HG03460 (cell line): ENCODE measurements at regions not wholly inside any gene's neighbourhood (a gene's known extent, or its start where the extent isn't known, plus 50 kb on each side); places are given as distances from the start of the nearest gene placed in this dataset.
A peak's percentile ranks its signal among the peaks of the same experiment; 100 is the strongest.
"Not testable (repeated sequence)": the region's sequence is repeated elsewhere in the genome, so short reads cannot be mapped to it uniquely, and the experiment has no call there.

Source experiments
- ATAC-seq: cut with Tn5 transposase; IDR thresholded peaks from one replicate; pipeline ENCODE4 v1.9.1; 2021; ENCODE audit not compliant: unreplicated experiment

DNA sequence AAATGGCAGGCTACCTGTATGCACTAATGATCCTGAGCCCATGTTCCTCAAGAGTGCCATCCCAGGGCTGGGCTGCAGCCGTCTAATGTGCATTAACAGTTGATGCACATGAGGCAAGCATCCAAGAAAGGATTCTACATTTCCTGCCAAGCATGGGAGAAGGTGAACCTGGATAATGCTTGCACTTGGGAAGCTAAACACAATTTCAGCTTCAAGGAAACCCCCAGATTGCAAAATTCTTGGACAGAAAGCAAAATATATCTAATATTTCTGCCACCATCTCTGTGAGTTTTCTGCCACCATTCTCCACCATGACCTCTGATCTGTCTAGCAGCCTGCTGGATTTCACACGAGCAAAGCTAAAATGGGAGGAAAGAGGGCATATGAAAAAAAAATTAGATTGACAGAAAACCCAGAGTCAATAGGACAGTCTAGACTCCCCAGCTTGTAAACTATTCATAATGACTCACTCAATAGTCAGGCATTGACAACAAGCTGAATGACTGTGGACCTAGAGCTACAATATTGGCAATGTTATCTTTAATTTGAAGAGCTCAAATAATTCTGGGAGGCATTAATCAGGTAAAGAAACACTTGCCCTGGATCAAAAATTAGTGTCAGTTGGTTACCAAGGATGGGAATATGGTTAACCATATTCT is 91.9 kb upstream of the BCL2L14 start:
- ATAC-seq = no peak

DNA sequence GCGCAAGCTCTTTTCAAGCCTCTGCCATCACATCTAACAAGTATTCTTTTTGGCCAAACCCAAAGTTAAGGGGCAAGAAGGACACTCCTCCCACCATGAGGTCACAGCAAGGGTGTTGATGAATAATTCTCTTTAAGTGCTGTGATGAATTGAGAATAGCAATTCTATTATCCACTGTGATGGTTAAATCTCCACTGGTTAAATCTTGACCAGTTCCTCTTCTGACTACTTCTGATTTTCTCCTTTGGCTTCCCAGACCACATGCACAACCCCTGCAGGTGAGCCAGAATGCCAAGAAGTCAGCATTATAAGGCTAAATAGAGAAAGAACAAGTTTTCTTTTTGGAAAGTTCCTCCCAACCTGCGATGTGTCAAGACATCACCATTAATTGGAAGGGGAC is 90.6 kb upstream of the BCL2L14 start:
- no peak for ATAC-seq

DNA sequence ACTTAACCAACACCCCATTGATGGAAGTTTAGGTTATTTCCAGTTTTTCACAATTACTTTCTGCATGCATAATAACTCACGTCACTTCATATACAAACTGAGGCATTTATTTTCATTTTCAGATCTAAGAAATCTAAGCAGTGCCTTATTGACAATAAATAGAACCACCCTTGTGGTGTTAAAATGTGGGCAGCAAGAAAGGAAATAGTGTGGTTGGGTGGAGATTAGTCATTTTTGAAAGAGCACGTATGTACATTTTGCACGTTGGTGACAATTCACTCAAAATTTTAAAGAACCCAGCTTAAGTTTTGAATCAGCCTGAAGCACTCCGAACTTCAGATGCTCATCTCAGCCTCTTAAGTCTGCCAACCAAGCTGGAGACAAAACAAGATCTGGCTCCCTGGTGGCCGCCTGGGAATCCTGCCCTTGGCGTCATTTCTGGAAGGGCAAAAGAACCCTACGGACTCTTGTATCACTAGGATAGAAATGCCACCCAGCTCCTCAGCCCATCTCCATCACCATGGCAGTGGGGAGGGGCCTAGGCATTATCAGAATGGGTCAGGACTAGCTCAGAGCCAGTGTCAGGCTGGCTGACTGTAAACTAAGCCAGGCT is 89.5 kb upstream of the BCL2L14 start:
- peak; percentile 84 for ATAC-seq

DNA sequence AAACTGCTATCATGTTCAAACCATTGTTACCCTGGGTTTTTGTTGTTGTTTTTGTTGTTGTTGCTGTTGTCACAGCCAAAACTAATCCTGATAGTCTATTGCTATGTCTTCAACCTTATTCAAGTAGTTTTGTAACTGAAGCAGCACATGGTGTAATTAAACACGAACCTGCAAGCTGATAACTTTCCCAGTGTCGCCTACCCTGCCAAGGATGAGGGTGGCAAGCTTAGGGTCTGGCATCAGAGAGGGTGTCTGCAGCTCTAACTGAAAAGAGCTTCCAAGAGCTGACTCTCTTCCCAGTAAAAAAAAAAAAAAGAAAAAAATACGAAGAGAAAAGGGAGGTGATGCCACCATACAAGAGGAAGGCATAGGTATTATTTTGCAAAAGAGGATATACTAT is 86.3 kb upstream of the BCL2L14 start:
- no peak for ATAC-seq

DNA sequence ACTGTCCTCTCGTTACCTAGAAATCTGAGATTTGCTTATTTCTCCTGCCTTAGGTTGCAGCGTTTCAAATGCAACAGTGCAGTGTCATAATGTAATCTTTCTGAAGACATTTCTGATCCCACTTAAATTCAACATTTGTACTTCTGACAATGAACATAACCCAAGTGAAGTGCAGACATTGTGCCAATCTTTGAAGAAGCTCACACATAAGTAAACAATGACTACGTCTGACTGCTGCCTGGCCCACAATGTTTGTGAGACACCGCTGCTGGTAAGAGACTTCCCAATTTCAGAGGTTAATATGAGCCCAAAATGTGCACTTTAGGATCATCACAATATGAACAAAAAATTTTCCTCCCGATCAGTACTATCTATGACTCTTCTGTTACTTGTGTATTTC is 84.6 kb upstream of the BCL2L14 start:
- no peak for ATAC-seq

DNA sequence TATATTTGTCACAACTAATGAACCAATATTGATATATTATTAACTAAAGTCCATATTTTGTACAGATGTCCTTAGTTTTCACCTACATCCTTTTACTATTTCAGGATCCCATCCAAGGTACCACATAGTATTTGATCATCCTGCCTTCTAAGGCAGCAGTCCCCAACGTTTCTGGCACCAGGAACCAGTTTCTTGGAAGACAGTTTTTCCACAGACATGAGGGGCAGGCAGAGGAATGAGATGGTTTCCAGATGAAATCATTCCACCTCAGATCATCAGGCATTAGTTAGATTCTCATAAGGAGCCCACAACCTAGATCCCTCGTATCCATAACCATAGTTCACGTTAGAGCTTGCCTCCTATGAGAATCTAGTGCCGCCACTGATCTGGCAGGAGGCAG is 82.8 kb upstream of the BCL2L14 start:
- no peak for ATAC-seq

DNA sequence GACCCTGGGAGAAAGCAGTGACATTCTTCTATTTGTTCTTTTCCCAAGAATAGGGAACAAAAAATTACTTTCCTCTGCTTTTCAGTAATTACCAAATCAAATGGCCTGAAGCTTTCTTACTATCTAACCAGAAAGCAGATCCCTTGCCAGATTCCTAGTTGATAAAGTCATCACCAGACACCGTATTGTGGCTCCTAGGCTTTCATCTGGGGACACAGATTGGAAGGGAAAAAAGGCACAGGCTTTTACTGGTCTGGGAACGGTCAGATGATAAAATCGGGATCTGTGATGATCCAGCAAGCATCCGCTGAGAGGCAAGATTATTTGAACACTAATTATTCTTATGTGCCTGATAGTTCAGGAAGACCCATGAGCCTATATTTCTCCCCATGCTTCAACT is 79.1 kb upstream of the BCL2L14 start:
- no peak for ATAC-seq

DNA sequence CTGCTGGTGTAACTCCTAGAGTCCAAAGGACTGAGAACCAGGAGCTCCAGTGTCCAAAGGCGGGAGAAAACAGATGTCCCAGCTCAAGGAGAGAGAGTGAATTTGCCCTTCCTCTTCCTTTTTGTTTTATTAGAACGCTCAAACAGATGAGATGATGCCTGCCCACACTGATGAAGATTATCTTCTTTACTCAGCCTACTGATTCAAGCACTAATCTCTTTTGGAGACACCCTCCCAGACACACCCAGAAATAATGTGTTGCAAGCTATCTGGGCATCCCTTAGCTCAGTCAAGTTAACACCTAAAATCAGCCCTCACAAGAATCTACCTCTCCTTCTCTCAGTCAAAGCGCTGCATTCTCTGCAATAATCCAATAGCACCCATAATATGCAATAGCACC is 78.2 kb upstream of the BCL2L14 start:
- no peak for ATAC-seq

DNA sequence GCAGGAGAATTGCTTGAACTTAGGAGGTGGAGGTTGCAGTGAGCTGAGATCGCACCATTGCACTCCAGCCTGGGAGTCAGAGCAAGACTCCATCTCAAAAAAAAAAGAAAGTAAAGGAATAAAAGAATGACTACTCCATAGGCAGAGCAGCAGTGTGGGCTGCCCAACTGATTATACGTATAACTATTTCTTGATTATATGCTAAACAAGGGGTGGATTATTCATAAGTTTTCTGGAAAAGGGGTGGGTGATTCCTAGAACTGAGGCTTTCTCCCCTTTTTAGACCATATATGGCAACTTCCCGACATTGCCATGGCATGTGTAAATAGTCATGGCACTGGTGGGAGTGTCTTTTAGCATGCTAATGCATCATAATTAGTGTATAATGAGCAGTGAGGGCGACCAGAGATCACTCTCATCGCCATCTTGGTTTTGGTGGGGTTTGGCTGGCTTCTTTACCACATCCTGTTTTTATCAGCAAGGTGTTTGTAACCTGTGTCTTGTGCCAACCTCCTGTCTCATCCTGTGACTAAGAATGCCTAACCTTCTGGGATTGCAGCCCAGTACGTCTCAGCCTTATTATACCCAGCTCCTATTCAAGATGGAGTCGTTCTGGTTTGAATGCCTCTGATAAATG is 72.3 kb upstream of the BCL2L14 start:
- ATAC-seq = not testable (repeated sequence)

DNA sequence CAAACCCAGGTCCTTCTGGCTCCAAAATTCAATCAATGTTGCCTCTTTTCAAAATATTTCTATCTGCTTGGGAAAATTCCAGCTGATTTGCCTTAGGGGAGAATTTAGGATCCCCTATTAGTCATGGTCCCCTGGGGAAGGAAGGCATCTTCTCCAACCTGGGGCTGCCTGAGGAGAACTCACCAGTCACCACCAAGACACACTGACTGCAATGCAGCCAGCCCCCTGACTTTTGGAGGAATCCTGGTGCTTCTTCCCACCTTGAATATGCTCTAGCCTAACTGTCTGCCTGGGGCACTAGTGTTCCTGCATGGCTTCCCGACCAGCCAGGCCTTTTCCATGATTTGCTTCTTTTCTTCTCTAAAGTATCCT is 71.8 kb upstream of the BCL2L14 start:
- ATAC-seq = no peak

DNA sequence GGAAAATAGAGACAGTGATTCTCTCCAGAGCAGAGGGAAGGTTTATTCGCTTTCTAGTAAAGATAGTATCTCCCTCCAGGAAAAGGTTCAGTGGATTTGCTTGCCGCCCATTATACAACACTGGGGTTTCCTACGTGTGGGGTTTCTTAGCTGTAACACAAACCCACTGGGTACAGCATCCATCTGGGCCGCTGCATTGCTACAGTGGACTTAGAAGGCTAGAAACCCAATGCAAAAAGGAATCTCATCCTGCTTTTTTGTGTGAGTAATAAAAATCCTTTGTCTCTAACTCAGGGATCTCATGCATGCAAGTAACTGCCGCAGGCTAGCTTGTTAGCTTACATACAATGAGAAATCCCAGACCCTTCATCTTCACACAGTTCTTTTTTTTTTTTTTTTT is 67.1 kb upstream of the BCL2L14 start:
- ATAC-seq = no peak

DNA sequence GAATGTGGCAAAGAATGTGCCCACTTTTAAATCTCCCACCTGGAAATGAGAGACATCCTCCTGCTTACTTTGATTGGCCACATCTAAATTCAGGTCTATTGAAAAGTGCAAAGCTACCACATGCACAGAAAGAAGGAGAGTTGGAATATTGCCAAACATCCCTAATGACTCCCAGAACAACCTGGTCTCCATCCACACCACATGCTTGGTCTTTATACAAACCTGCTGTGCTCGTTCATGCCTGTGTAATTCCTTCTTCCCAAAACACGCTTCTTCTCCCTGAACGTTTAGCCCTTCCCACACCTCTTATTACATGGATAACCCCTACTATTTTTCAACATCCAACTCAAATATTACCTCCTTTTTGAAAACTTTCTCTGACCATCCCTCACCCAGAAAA is 66.2 kb upstream of the BCL2L14 start:
- no peak for ATAC-seq

DNA sequence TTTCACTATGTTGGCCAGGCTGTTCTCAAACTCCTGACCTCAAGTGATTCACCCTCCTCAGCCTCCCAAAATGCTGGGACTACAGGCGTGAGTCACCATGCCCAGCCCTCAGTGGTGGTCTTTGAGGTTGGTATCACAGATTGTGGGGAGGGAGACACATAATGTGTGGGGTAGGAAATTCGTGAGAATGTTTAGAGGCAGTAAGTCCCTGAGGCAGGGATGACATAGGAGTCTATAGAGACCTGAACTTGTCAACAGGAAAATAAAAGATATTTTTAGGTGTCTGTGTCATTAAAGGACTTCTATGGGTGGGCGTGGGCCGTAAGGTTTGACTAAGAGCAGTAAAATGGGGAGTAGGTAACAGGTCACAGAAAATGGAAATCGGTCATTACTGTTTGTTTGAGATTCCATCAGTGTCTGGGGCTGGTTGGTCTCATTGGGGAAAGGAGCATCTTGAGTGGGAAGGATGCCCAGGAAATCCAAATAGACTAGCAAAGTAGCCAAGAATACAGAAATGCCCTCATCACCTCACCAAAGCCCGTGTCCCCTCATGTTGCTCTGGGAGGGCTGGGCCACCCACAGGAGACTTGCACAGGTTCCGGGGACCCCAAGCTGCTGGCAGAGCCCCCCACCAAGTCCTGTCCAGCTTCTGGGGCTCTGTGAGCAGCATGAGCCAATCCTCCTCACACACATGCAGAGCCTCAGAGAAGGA is 63.6 kb upstream of the BCL2L14 start:
- no peak for ATAC-seq

DNA sequence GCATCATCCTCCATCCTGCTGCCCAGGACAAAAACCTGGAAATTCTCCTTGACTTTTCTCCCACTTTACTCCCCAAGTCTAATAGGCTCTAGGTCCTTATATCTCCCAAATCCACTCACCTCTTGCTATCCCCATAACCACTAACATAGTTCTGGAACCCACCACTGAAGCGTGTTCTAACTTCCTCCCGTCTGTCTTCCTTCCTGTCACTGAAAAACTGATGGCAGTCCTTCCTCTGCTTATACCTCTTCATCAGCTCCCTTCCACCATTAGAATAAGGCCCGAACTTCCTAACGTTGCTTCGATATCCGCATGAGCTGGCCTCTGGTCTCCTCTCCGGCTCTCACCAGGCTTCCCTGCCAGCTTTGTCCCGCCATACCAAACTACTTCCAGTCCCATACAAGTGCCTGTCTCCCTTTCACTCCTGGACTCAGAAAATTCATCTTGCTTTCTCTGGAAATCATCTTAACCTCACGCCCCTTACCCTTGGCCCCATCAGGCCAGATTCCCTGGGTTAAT is 63.0 kb upstream of the BCL2L14 start:
- no peak for ATAC-seq

DNA sequence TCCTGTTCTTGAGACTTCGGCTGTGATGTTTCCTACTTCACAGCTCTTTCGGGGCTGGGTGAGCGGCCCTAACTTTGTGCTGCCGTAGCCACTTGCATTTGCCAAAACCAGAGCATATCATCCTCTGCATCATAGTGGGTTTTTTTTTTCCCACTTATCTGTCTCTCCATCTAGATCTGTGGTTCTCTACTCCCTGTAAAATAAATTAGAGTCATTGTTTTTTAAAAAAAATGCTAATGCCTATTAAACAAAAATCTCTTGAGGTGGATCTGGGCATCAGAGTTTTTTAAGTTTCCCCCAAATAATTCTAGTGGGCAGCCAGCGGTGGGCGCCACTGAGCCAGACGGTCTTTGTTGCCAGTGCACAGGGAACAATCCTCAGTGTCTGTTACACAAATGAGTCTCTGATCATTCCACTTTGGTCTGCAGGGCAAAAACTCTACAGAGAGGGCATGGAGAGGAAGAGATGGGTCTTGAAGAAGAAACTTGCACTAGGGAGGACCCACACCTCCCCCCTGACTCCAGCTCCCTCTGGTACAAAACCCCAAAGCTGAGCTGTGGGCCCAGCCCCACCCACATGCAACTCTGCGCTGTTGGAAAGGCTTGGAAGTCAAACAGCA is 62.4 kb upstream of the BCL2L14 start:
- ATAC-seq = no peak

DNA sequence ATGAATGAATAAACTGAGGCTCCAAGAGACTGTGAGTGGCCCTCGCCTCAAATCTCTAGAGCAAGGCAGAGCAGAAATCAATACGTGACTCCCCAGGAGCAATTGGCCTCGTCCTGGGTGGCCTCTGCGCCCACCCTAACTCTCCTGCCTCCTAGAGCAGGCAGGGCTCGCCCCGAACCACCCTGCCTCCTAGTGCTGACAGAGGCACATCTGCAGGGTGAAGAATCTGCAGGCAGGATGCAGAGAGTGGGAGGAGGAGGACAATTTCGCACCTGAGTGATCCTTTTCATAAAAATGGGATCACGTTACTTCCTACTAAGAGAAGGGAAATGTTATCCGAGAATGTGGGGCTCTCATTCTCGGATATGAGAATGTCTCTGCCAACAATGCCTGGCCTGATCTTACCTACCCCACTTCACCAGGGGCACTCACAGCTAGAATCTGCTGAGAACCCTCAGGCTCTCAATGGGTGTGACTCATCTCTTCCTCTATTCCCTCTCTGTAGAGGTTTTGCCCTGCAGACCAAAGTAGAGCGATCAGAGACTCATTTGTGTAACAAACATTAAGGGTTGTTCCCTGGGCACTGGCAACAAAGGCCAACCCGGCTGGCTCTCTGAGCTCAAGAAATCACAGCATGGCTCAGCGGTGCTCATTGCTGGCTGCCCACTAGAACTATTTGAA is 61.7 kb upstream of the BCL2L14 start:
- peak; percentile 53 for ATAC-seq

DNA sequence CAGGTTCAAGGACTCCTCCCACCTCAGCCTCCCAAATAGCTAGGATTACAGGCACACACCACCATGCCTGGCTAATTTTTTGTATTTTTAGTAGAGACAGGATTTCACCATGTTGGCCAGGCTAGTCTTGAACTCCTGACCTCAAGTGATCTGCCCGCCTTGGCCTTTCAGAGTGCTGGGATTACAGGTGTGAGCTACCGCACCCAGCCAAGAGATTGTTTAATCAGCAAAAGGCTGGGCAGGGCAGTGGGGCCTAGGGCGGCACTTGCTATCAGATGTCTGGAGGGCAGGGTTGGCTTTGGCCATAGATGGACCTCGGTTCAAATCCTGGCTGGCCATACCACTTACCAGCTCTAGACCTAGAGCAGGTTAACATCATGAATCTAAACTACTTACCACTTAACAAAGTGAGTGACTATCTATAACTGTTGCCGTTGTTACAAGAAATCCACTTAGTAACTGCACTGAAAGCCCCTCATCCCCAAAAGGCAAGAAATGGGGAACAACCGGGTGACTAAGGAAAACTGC is 60.9 kb upstream of the BCL2L14 start:
- ATAC-seq = not testable (repeated sequence)

DNA sequence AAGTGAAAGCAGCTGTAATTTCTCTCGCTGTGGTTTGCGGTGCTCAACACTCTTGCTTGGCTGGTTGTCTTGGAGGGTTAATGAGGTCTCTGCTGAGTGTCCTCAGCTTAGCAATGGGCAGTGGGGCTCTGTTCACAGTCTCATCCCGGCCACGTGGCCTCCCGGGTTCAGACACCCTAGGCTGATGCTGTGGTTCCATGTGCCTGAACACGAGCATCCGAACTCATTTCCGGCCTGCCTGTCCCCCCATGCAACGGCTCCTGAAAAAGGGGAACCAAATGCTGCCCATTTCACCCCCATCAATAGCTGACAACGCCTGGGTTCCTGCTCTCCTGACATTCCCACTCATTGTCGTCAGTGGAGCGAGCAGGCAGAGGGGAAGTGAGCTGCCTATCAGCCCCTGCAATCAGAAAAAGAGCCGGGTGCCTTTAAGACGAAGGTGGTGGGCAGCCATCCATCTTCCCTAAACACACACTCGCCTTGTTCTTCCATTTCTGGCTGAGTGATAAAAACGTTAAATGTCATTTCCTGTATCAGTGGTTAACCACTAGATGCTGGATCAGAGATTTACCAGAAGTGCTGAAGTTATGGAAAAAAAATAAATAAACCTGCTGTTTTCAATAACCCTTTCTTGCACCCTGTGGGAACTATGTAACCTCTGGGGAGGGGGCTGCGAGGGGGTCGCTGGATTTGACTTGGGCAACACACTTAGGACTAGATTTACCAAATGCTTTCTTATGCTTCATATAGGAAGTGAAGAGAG is 60.3 kb upstream of the BCL2L14 start:
- ATAC-seq = peak; percentile 49

DNA sequence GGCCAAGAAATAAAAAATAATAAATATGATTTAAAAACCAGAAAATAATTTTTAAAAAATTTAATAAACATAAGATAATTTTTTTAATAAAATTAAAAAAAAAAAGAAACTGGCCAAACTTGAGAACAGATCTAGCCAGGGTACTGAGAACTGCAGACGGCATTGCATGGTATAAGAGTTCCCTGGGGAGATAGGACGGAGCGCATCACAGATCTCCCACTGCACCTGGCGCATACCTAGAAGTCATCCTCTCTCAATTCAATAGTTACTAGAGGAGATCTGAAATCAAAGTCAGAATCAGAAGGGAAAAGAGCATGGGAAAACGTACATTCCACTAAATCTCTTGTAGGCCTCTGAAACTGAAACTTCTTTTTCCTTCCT is 58.9 kb upstream of the BCL2L14 start:
- no peak for ATAC-seq
